Lower leg skin (tissue), 3 donors: ENCODE measurements at regions not wholly inside any gene's neighbourhood (a gene's known extent, or its start where the extent isn't known, plus 50 kb on each side); places are given as distances from the start of the nearest gene placed in this dataset.

Experiments used
- POLR2A ChIP-seq, 2 donors: fragments of 450-650 bp; IDR thresholded peaks; one replicate each; pipeline ENCODE4 v1.6.1; 2016 to 2017; ENCODE audit warnings: antibody characterized with exemption in 2 of 2, mild to moderate bottlenecking in 1 of 2, moderate library complexity in 1 of 2
- TF ChIP-seq, protein P1 (sequence below), 3 donors: fragments of 450-650 bp; IDR thresholded peaks; one replicate each; pipeline ENCODE4 v1.5.1; 2016; ENCODE audit warnings: antibody characterized with exemption in 3 of 3, mild to moderate bottlenecking in 3 of 3, moderate library complexity in 2 of 3

- TF ChIP-seq, protein P1, sequence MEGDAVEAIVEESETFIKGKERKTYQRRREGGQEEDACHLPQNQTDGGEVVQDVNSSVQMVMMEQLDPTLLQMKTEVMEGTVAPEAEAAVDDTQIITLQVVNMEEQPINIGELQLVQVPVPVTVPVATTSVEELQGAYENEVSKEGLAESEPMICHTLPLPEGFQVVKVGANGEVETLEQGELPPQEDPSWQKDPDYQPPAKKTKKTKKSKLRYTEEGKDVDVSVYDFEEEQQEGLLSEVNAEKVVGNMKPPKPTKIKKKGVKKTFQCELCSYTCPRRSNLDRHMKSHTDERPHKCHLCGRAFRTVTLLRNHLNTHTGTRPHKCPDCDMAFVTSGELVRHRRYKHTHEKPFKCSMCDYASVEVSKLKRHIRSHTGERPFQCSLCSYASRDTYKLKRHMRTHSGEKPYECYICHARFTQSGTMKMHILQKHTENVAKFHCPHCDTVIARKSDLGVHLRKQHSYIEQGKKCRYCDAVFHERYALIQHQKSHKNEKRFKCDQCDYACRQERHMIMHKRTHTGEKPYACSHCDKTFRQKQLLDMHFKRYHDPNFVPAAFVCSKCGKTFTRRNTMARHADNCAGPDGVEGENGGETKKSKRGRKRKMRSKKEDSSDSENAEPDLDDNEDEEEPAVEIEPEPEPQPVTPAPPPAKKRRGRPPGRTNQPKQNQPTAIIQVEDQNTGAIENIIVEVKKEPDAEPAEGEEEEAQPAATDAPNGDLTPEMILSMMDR (IDR thresholded peaks at IDR 0.05), result no peak
- TF ChIP-seq POLR2A (IDR thresholded peaks at IDR 0.05), result no peak
Measured at GRCh38 chr2:215797676-215798075, 215.7 kb downstream of the MREG start.
